Ovary (tissue), 7 donors: ENCODE measurements at regions not wholly inside any gene's neighbourhood (a gene's known extent, or its start where the extent isn't known, plus 50 kb on each side); places are given as distances from the start of the nearest gene placed in this dataset.

ENCODE experiments used
- DNase-seq, 5 donors: peaks; one replicate each; pipeline ENCODE4 v3.0.0-alpha.2; 2019 to 2020
- H3K27ac ChIP-seq, 2 donors: fragments of 200-600 bp; one replicate each; pipeline versions ENCODE4 v1.5.1 to v1.8.0; 2019 to 2022
- H3K27me3 ChIP-seq: fragments of 200-600 bp; one replicate; pipeline ENCODE4 v1.8.0; 2022
- H3K36me3 ChIP-seq: fragments of 200-600 bp; sonication (generic); one replicate; pipeline ENCODE4 v1.5.1; 2019
- H3K4me1 ChIP-seq: one replicate; pipeline ENCODE4 v1.8.1; 2013; ENCODE audit warnings: mild to moderate bottlenecking, moderate library complexity; ENCODE audit not compliant: insufficient read depth
- H3K4me3 ChIP-seq: fragments of 200-600 bp; sonication (generic); one replicate; pipeline ENCODE4 v1.5.1; 2017
- H3K9me3 ChIP-seq, 2 donors: fragments of 200-600 bp in 1 of 2; sonication (generic) in 1 of 2; one replicate each; pipeline versions ENCODE4 v1.5.1 to v1.8.1; 2013 to 2019; ENCODE audit warnings: mild to moderate bottlenecking in 1 of 2, moderate library complexity in 1 of 2
- EP300 ChIP-seq: sonication (generic); formaldehyde crosslinking; IDR thresholded peaks from one replicate; pipeline ENCODE4 v1.6.1; 2017; ENCODE audit warnings: antibody characterized with exemption
- POLR2A ChIP-seq: fragments of 450-650 bp; IDR thresholded peaks from one replicate; pipeline ENCODE4 v1.6.1; 2017; ENCODE audit warnings: antibody characterized with exemption, mild to moderate bottlenecking, moderate library complexity
- WGBS, 3 donors: extraction: QIAGEN DNeasy Blood & Tissue Kit in 1 of 3; methylation state at CpG; one replicate each; pipeline versions ENCODE4 v1.1.5 to v1.1.7; 2013 to 2017; 5-methylcytosine and 5-hydroxymethylcytosine counted together
- intact Hi-C, 4 donors: fragments of 100-400 bp; cut with DNase I; formaldehyde crosslinking; loops; one replicate each; pipeline versions ENCODE4 v1.11.0 to v1.15.1; 2022 to 2023
- TF ChIP-seq, protein P1 (sequence below), 3 donors: fragments of 450-650 bp in 2 of 3; fragments of 200-600 bp in 1 of 3; IDR thresholded peaks; one replicate each; pipeline versions ENCODE4 v1.5.1 to v1.8.0; 2016 to 2022; ENCODE audit warnings: antibody characterized with exemption in 3 of 3, mild to moderate bottlenecking in 1 of 3
- donor health status: DM: no; HTN: no; CAD: no; lungs with moderate emphysema.
- donor health status: DM: no; HTN: no; CAD: no.
- donor health status: Bipolar disorder and iron deficiency.
- donor health status: DM: no; HTN: no; CAD: no.
- donor health status: DM: yes; HTN: yes; CAD: no.

DNA sequence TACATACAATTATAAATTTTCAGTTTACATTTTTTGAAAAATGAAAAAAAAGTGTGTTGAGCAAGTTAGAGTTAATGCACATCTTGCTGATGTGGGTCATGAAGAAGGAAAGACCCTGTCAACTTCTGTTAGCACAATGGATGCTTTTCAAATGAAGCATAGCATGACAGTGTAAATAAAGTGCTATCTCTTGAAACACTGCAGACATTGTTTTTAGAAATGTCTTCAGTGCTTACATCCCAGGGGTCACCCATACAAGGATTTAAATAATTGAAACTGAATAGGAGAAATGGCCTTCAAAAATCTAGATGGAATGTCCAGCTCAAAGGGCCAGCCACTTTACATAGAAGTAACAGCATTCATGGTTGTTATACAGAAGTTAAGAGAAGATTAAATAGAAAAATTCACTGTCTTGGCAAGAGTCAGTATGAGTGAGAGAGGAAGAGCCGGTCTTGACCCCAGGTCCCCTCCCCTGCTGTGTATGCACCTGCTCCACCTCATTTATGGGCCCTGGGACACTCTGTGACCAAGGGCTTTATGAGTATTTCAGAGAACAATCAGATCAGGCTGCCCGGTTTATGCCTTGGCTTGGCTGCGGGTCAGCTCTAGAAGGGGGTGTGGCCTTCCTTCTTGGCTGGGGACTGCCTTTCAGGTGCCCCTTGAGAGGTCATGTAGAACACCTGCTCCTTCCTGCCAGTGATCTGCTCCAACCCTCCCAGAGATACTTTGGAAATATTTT lies 237.7 kb upstream of the TMEM72 start:
- Histone ChIP-seq H3K9me3 (no peaks in the 10 kb centered on the region), H3K36me3 (no peaks in the 10 kb centered on the region), H3K4me1 (peaks cover 2% of the 10 kb centered on the region), H3K27me3 (no peaks in the 10 kb centered on the region), H3K4me3 (no peak overlapping the region), H3K27ac (no peak overlapping the region)
- TF ChIP-seq POLR2A (no peak), EP300 (no peak)
- TF ChIP-seq, protein P1, sequence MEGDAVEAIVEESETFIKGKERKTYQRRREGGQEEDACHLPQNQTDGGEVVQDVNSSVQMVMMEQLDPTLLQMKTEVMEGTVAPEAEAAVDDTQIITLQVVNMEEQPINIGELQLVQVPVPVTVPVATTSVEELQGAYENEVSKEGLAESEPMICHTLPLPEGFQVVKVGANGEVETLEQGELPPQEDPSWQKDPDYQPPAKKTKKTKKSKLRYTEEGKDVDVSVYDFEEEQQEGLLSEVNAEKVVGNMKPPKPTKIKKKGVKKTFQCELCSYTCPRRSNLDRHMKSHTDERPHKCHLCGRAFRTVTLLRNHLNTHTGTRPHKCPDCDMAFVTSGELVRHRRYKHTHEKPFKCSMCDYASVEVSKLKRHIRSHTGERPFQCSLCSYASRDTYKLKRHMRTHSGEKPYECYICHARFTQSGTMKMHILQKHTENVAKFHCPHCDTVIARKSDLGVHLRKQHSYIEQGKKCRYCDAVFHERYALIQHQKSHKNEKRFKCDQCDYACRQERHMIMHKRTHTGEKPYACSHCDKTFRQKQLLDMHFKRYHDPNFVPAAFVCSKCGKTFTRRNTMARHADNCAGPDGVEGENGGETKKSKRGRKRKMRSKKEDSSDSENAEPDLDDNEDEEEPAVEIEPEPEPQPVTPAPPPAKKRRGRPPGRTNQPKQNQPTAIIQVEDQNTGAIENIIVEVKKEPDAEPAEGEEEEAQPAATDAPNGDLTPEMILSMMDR (IDR thresholded peaks at IDR 0.05), result no peak
- intact Hi-C loops, result no loop called here
- 64 to 86% (median 70%) methylated on average over 3 of the region's 3 CpGs for WGBS, 3 donors
- DNase-seq, result no peak

DNA sequence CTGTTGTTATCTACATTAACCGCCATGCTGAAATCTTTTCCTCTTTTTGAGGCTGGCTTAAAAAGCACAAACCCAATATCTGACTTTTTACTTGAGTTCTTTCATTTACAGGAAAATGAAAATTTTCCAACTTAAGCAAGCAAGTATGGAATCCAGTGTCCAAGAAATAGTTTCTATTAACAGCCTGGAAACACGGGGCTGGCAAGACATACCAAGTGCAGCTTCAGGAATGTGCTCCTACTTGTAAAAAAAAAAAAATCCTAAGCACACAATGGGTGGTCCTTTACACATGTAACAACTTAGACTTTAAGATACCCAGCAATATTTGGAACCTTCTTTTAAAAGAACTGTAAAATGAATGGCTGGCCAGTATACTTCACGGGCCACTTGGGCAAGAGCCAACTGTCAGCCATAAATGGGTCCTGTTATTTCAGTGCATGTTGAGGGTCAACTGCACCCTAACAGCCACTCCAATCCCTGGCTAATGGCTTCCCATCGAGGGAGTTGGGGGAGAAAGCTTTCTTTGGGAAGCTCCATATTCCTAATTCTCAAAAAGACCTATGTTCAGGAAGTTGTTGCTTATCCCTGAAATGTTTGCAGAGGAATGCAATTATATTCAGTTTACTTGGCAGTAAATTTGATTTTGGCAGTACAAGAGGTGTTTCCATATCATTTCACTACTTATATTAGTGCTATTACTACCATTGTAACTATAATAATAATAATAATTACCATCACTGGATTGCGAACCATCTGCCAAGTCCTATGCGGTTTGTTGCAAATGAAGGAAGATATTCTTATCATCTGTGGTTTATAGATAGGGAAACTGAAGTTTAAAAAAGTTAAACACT lies 236.4 kb upstream of the TMEM72 start:
- TF ChIP-seq EP300, result no peak
- no peak for TF ChIP-seq POLR2A
- TF ChIP-seq, protein P1 (IDR thresholded peaks at IDR 0.05), result no peak
- no peaks in the 10 kb centered on the region for H3K36me3 ChIP-seq
- H3K9me3 ChIP-seq, result no peaks in the 10 kb centered on the region
- H3K4me1 ChIP-seq, result peaks cover 2% of the 10 kb centered on the region
- 14 to 20% (median 14%) methylated on average over 6 of the region's 6 CpGs for WGBS, 3 donors
- no peaks in the 10 kb centered on the region for H3K27me3 ChIP-seq
- H3K27ac ChIP-seq, result no peak overlapping the region
- intact Hi-C loops, result no loop called here
- no peak overlapping the region for H3K4me3 ChIP-seq
- no peak for DNase-seq

DNA sequence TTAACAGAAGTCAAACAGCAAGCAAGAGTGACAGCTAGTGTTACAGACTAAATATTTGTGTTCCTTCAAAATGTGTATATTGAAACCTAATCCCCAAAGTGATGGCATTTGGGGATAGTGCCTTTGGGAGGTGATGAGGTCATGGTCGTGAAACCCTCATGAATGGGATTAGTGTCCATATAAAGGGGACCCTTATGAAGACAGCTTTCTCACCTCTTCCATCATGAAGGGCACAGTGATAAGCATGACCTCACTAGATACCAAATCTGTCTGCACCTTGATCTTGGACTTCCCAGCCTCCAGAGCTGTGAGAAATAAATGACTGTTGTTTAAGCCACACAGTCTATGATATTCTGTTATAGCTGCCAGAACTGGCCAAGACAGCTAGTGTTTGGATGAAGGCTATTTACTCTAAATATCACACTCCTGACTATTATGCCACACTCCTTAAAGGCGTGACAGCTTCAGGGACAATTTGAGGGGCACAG lies 235.7 kb upstream of the TMEM72 start:
- H3K4me3 ChIP-seq, result no peak overlapping the region
- WGBS, 3 donors, result 69 to 78% (median 77%) methylated on average over 2 of the region's 2 CpGs
- H3K36me3 ChIP-seq, result no peaks in the 10 kb centered on the region
- TF ChIP-seq POLR2A (no peak), EP300 (no peak)
- TF ChIP-seq, protein P1 (IDR thresholded peaks at IDR 0.05), result no peak
- intact Hi-C loops, result no loop called here
- H3K27ac ChIP-seq, result no peak overlapping the region
- H3K4me1 ChIP-seq, result peaks cover 2% of the 10 kb centered on the region
- DNase-seq, result no peak
- no peaks in the 10 kb centered on the region for H3K27me3 ChIP-seq
- H3K9me3 ChIP-seq, result no peaks in the 10 kb centered on the region

DNA sequence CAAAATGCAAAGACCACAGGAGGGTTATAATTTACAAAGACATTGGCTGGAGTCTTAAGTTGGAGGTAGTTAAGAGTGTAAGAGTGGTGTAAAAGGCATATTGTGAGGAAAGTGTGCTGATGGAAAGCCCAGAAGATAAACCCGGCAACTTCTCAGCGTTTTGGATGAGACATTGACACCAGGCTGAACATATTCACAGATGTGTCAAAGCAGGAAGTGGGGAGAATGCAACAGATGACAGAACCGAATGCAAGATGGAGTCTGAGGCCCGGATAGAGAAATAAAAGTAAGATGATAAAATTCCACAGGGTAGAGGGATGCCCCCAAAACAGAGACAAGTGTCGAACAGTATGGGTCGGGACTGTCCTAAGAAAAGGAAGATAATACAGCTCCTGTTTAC lies 230.4 kb upstream of the TMEM72 start:
- TF ChIP-seq POLR2A, result no peak
- TF ChIP-seq, protein P1 (IDR thresholded peaks at IDR 0.05), result no peak
- no peak for TF ChIP-seq EP300
- Histone ChIP-seq H3K9me3 (no peaks in the 10 kb centered on the region), H3K4me3 (no peak overlapping the region), H3K36me3 (no peaks in the 10 kb centered on the region), H3K27me3 (no peaks in the 10 kb centered on the region), H3K4me1 (peaks cover 4% of the 10 kb centered on the region), H3K27ac (no peak overlapping the region)
- intact Hi-C loops, result no loop called here
- WGBS, 3 donors, result 79 to 86% (median 81%) methylated on average over 6 of the region's 6 CpGs
- DNase-seq, result no peak
